IMR-90 (cell line): ENCODE measurements at regions not wholly inside any gene's neighbourhood (a gene's known extent, or its start where the extent isn't known, plus 50 kb on each side); places are given as distances from the start of the nearest gene placed in this dataset.

ENCODE experiments used
- ATAC-seq: fragments of 200-7000 bp; cut with Tn5 transposase; 2 replicates; pipeline ENCODE4 v1.9.1; 2020; ENCODE audit warnings: low read depth, mild to moderate bottlenecking, moderate library complexity
- BruUV-seq: library from RNA; stranded (reverse); fragments of 400-500 nt; replicated peaks from 2 replicates; lab custom pipeline; 2021; lab: Mats Ljungman, UMichigan
- CTCF ChIA-PET: fragments of 300-600 bp; formaldehyde crosslinking; extraction: SDS; loops from one replicate; lab custom pipeline; 2021; ENCODE audit warnings: antibody characterized with exemption; lab: Yijun Ruan, JAX
- POLR2A ChIA-PET: fragments of 300-600 bp; sonication (Branson Sonifier 250); formaldehyde crosslinking; loops from one replicate; lab custom pipeline; 2022; ENCODE audit warnings: antibody characterized with exemption; ENCODE audit not compliant: unreplicated experiment; lab: Charles Lee
- DNase-seq: peaks from one replicate; pipeline ENCODE4 v3.0.0; 2013
- H2AFZ ChIP-seq: replicated peaks from 2 replicates; pipeline ENCODE3; 2013; ENCODE audit warnings: low read length, mild to moderate bottlenecking; ENCODE audit not compliant: poor library complexity
- H2AK5ac ChIP-seq: 2 replicates; pipeline ENCODE4 v1.6.1; 2013; ENCODE audit warnings: low read depth, low read length, inconsistent platforms
- H2AK9ac ChIP-seq: replicated peaks from 2 replicates; pipeline ENCODE3; 2013; ENCODE audit warnings: mild to moderate bottlenecking, low read depth, low read length, moderate library complexity; ENCODE audit not compliant: poor library complexity
- H2BK120ac ChIP-seq: 2 replicates; pipeline ENCODE4 v1.6.1; 2013; ENCODE audit warnings: low read depth, low read length, inconsistent platforms
- H2BK15ac ChIP-seq: 3 replicates; pipeline ENCODE4 v1.6.1; 2013; ENCODE audit warnings: low read depth, low read length, inconsistent platforms
- H2BK20ac ChIP-seq: 2 replicates; pipeline ENCODE4 v1.6.1; 2013; ENCODE audit warnings: low read depth, mild to moderate bottlenecking, inconsistent platforms, low read length, moderate library complexity
- H2BK5ac ChIP-seq: 2 replicates; pipeline ENCODE4 v1.6.1; 2013; ENCODE audit warnings: mild to moderate bottlenecking, low read depth, low read length, inconsistent platforms; ENCODE audit not compliant: poor library complexity, severe bottlenecking
- H3K14ac ChIP-seq: replicated peaks from 2 replicates; pipeline ENCODE4 v1.6.1; 2013; ENCODE audit warnings: low read depth, low read length, inconsistent platforms
- H3K18ac ChIP-seq: 2 replicates; pipeline ENCODE4 v1.6.1; 2013; ENCODE audit warnings: low read depth, low read length, control low read depth
- H3K23ac ChIP-seq: 2 replicates; pipeline ENCODE4 v1.6.1; 2013; ENCODE audit warnings: low read depth, low read length, inconsistent platforms
- H3K27ac ChIP-seq: 2 replicates; pipeline ENCODE4 v1.5.1; 2013; ENCODE audit warnings: mild to moderate bottlenecking, control low read depth, low read length; ENCODE audit not compliant: insufficient read depth
- H3K27me3 ChIP-seq: 2 replicates; pipeline ENCODE4 v1.6.1; 2013; ENCODE audit warnings: low read length; ENCODE audit not compliant: control insufficient read depth, insufficient read depth
- H3K36me3 ChIP-seq: 2 replicates; pipeline ENCODE4 v1.6.1; 2013; ENCODE audit warnings: low read length, mixed read lengths; ENCODE audit not compliant: control insufficient read depth, insufficient read depth
- H3K4ac ChIP-seq: 2 replicates; pipeline ENCODE4 v1.6.1; 2013; ENCODE audit warnings: low read depth, low read length, inconsistent platforms
- H3K4me1 ChIP-seq: 2 replicates; pipeline ENCODE4 v1.6.1; 2013; ENCODE audit warnings: low read length, mixed read lengths; ENCODE audit not compliant: control insufficient read depth, insufficient read depth
- H3K4me2 ChIP-seq: 2 replicates; pipeline ENCODE4 v1.6.1; 2013; ENCODE audit warnings: low read depth, mild to moderate bottlenecking, control low read depth, low read length, moderate library complexity
- H3K4me3 ChIP-seq: 2 replicates; pipeline ENCODE4 v1.5.1; 2013; ENCODE audit warnings: low read depth, mild to moderate bottlenecking, control low read depth, low read length, moderate library complexity; ENCODE audit not compliant: insufficient read depth
- H3K56ac ChIP-seq: 2 replicates; pipeline ENCODE4 v1.6.1; 2013; ENCODE audit warnings: low read length, inconsistent platforms; ENCODE audit not compliant: insufficient read depth; ENCODE audit errors: extremely low read depth
- H3K79me1 ChIP-seq, 2 experiments: 2 replicates each; pipeline ENCODE4 v1.6.1; 2013; ENCODE audit warnings: low read length in 2 of 2, inconsistent platforms in 1 of 2, low read depth in 1 of 2
- H3K9ac ChIP-seq: 2 replicates; pipeline ENCODE4 v1.6.1; 2013; ENCODE audit warnings: low read depth, low read length, control low read depth
- H3K9me1 ChIP-seq: 2 replicates; pipeline ENCODE4 v1.6.1; 2013; ENCODE audit warnings: low read length, inconsistent platforms; ENCODE audit not compliant: insufficient read depth
- H3K9me3 ChIP-seq: 2 replicates; pipeline ENCODE4 v1.6.1; 2013; ENCODE audit warnings: low read length; ENCODE audit not compliant: control insufficient read depth, insufficient read depth
- H4K20me1 ChIP-seq: 2 replicates; pipeline ENCODE4 v1.6.1; 2013; ENCODE audit warnings: low read length, inconsistent platforms; ENCODE audit not compliant: insufficient read depth
- H4K5ac ChIP-seq: 2 replicates; pipeline ENCODE4 v1.6.1; 2013; ENCODE audit warnings: mild to moderate bottlenecking, low read depth, low read length, control low read depth
- H4K8ac ChIP-seq, 2 experiments: 2 replicates each; pipeline ENCODE4 v1.6.1; 2013; ENCODE audit warnings: low read depth in 2 of 2, low read length in 2 of 2, control low read depth in 1 of 2, inconsistent platforms in 1 of 2
- H4K91ac ChIP-seq: 2 replicates; pipeline ENCODE4 v1.6.1; 2013; ENCODE audit warnings: low read depth, low read length, inconsistent platforms; ENCODE audit not compliant: insufficient read depth
- BHLHE40 ChIP-seq: fragments of 150-350 bp; IDR thresholded peaks from 2 replicates; pipeline ENCODE4 v1.6.1; 2016; ENCODE audit warnings: mild to moderate bottlenecking, low read depth, low read length
- CEBPB ChIP-seq: IDR thresholded peaks from 2 replicates; pipeline ENCODE4 v1.6.1; 2012; ENCODE audit warnings: low read depth, low read length, improper control_type of control experiment
- CHD1 ChIP-seq: IDR thresholded peaks from 2 replicates; pipeline ENCODE4 v1.6.1; 2012; ENCODE audit warnings: low read depth, low read length, improper control_type of control experiment
- FOS ChIP-seq: fragments of 150-350 bp; IDR thresholded peaks from 2 replicates; pipeline ENCODE4 v1.6.1; 2016; ENCODE audit warnings: low read depth, low read length
- MAFK ChIP-seq: IDR thresholded peaks from 2 replicates; pipeline ENCODE4 v1.6.1; 2012; ENCODE audit warnings: low read depth, low read length, improper control_type of control experiment
- MAZ ChIP-seq: IDR thresholded peaks from 2 replicates; pipeline ENCODE4 v1.6.1; 2012; ENCODE audit warnings: low read depth, mild to moderate bottlenecking, low read length, improper control_type of control experiment, moderate library complexity, borderline replicate concordance
- MXI1 ChIP-seq: IDR thresholded peaks from 2 replicates; pipeline ENCODE4 v1.6.1; 2012; ENCODE audit warnings: low read depth, mild to moderate bottlenecking, low read length, moderate library complexity, borderline replicate concordance
- NFE2L2 ChIP-seq: fragments of 150-350 bp; IDR thresholded peaks from 2 replicates; pipeline ENCODE4 v1.6.1; 2016; ENCODE audit warnings: low read depth, mild to moderate bottlenecking, low read length
- POLR2A ChIP-seq: IDR thresholded peaks from 2 replicates; pipeline ENCODE4 v1.6.1; 2012; ENCODE audit warnings: mild to moderate bottlenecking, low read depth, low read length
- RAD21 ChIP-seq: IDR thresholded peaks from 2 replicates; pipeline ENCODE4 v1.6.1; 2012; ENCODE audit warnings: low read length, improper control_type of control experiment
- RFX5 ChIP-seq: IDR thresholded peaks from 2 replicates; pipeline ENCODE4 v1.8.0; 2012; ENCODE audit warnings: low read depth, mild to moderate bottlenecking, low read length, moderate library complexity
- SMC3 ChIP-seq: fragments of 150-350 bp; IDR thresholded peaks from 2 replicates; pipeline ENCODE4 v1.6.1; 2016; ENCODE audit warnings: low read depth, mild to moderate bottlenecking, antibody characterized with exemption, low read length, moderate library complexity
- WGBS, 2 experiments: methylation state at CpG; one replicate each; pipeline versions ENCODE4 v1.1.5 to v1.1.7; 2013; ENCODE audit warnings: missing lambda C conversion rate in 2 of 2; ENCODE audit not compliant: insufficient read length in 1 of 2; ENCODE audit errors: extremely low coverage in 2 of 2; 5-methylcytosine and 5-hydroxymethylcytosine counted together
- dilution Hi-C: fragments of 300-500 bp; cut with HindIII; formaldehyde crosslinking; loops from one replicate; pipeline ENCODE4 v1.14.3; 2018; ENCODE audit warnings: low sequenced_read_pairs; ENCODE audit not compliant: unreplicated experiment
- in situ Hi-C: fragments of 300-500 bp; cut with MboI; formaldehyde crosslinking; loops from 3 replicates; pipeline ENCODE4 v1.14.3; 2019; ENCODE audit warnings: low sequenced_read_pairs, inconsistent platforms, mixed read lengths
- intact Hi-C: fragments of 100-400 bp; cut with micrococcal nuclease; formaldehyde crosslinking; loops from 2 replicates; pipeline ENCODE4 v1.10.0; 2022
- TF ChIP-seq, protein P1 (sequence below): fragments of 150-350 bp; IDR thresholded peaks from 2 replicates; pipeline ENCODE4 v1.6.1; 2017; ENCODE audit warnings: mild to moderate bottlenecking, antibody characterized with exemption, low read length, low read depth
- TF ChIP-seq, protein P2 (sequence below): fragments of 150-350 bp; IDR thresholded peaks from 2 replicates; pipeline ENCODE4 v1.6.1; 2016; ENCODE audit warnings: low read depth, mild to moderate bottlenecking, low read length, moderate library complexity, borderline replicate concordance

GRCh38 chr2:204203704-204204103 is 267.1 kb downstream of the ICOS start:
- H4K5ac ChIP-seq, result no peak overlapping the region
- H3K36me3 ChIP-seq, result no peaks in the 10 kb centered on the region
- H3K4me1 ChIP-seq, result no peaks in the 10 kb centered on the region
- intact Hi-C loops (no loop called here), in situ Hi-C loops (no loop called here), dilution Hi-C loops (no loop called here)
- BruUV-seq, result no TSS peak
- no peak overlapping the region for H2BK5ac ChIP-seq
- POLR2A ChIA-PET, result no interaction called here
- H3K4me3 ChIP-seq, result no peak overlapping the region
- no peak overlapping the region for H3K4ac ChIP-seq
- ATAC-seq (no peak), DNase-seq (no peak)
- no peaks in the 10 kb centered on the region for H3K9me3 ChIP-seq
- no peak overlapping the region for H3K56ac ChIP-seq
- no peak overlapping the region for H4K91ac ChIP-seq
- H2AK5ac ChIP-seq, result no peak overlapping the region
- H3K18ac ChIP-seq, result no peak overlapping the region
- no peak overlapping the region for H3K27ac ChIP-seq
- no peak overlapping the region for H2BK15ac ChIP-seq
- CTCF ChIA-PET, result no interaction called here
- H2BK20ac ChIP-seq, result no peak overlapping the region
- no peak overlapping the region for H2BK120ac ChIP-seq
- H4K8ac ChIP-seq, result no peak overlapping the region
- no peak overlapping the region for H3K14ac ChIP-seq
- WGBS, 2 experiments, result no CpG with 5 or more reads among the region's 4 CpGs
- no peak overlapping the region for H3K9ac ChIP-seq
- H3K4me2 ChIP-seq, result no peak overlapping the region
- TF ChIP-seq CEBPB (no peak), MXI1 (no peak), BHLHE40 (no peak), POLR2A (no peak), CHD1 (no peak), MAFK (no peak), FOS (no peak), SMC3 (no peak), RFX5 (no peak), RAD21 (no peak), MAZ (no peak), NFE2L2 (no peak)
- TF ChIP-seq, protein P1, sequence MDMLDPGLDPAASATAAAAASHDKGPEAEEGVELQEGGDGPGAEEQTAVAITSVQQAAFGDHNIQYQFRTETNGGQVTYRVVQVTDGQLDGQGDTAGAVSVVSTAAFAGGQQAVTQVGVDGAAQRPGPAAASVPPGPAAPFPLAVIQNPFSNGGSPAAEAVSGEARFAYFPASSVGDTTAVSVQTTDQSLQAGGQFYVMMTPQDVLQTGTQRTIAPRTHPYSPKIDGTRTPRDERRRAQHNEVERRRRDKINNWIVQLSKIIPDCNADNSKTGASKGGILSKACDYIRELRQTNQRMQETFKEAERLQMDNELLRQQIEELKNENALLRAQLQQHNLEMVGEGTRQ, result no peak
- TF ChIP-seq, protein P2, sequence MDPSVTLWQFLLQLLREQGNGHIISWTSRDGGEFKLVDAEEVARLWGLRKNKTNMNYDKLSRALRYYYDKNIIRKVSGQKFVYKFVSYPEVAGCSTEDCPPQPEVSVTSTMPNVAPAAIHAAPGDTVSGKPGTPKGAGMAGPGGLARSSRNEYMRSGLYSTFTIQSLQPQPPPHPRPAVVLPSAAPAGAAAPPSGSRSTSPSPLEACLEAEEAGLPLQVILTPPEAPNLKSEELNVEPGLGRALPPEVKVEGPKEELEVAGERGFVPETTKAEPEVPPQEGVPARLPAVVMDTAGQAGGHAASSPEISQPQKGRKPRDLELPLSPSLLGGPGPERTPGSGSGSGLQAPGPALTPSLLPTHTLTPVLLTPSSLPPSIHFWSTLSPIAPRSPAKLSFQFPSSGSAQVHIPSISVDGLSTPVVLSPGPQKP, result no peak
- H3K9me1 ChIP-seq, result no peaks in the 10 kb centered on the region
- H3K27me3 ChIP-seq, result peaks cover 18% of the 10 kb centered on the region
- H3K23ac ChIP-seq, result no peak overlapping the region
- H4K20me1 ChIP-seq, result no peaks in the 10 kb centered on the region
- H3K79me1 ChIP-seq, result no peaks in the 10 kb centered on the region
- H2AFZ ChIP-seq, result no peak overlapping the region
- no peak overlapping the region for H2AK9ac ChIP-seq
